ENCODE measurements at regions not wholly inside any gene's neighbourhood (a gene's known extent, or its start where the extent isn't known, plus 50 kb on each side); places are given as distances from the start of the nearest gene placed in this dataset.

GRCh38 chr2:228738671-228739380 lies 532.3 kb downstream of the PID1 start:
- TF ChIP-seq CTCF (IDR thresholded peaks at IDR 0.05; ENCODE audit: insufficient read depth, low read length, poor library complexity, severe bottlenecking), result no peak
- no peak for TF ChIP-seq EZH2phosphoT487 (conservative IDR thresholded peaks at IDR 0.05; ENCODE audit: low read length)
